CD4-positive, alpha-beta T cell (primary cell): ENCODE measurements at regions not wholly inside any gene's neighbourhood (a gene's known extent, or its start where the extent isn't known, plus 50 kb on each side); places are given as distances from the start of the nearest gene placed in this dataset.

Experiments
- ATAC-seq: fragments of 200-7000 bp; cut with Tn5 transposase; one replicate; pipeline ENCODE4 v1.10.0; 2022; ENCODE audit warnings: mild to moderate bottlenecking; ENCODE audit not compliant: poor library complexity
- CTCF ChIA-PET: fragments of 350-600 bp; sonication (Branson Sonifier 250); formaldehyde crosslinking; loops from one replicate; lab custom pipeline; 2021; ENCODE audit warnings: antibody characterized with exemption, inconsistent platforms; lab: Charles Lee
- POLR2A ChIA-PET: fragments of 350-600 bp; sonication (Branson Sonifier 250); formaldehyde crosslinking; loops from one replicate; lab custom pipeline; 2021; ENCODE audit warnings: antibody characterized with exemption, inconsistent platforms; lab: Charles Lee
- DNase-seq, 14 experiments: peaks; one replicate each; pipeline ENCODE4 v3.0.0-alpha.2; 2013 to 2020; ENCODE audit warnings: mixed read lengths in 2 of 14
- H3K27ac ChIP-seq, 2 donors: one replicate each; pipeline versions ENCODE4 v1.5.1 to v1.7.0; 2013; ENCODE audit warnings: low read length in 2 of 2, low read depth in 1 of 2, mild to moderate bottlenecking in 1 of 2
- H3K27me3 ChIP-seq, 2 experiments: 1 replicate in 1 of 2; 2 replicates in 1 of 2; pipeline versions ENCODE4 v1.6.1 to v1.7.0; 2013; ENCODE audit warnings: low read length in 2 of 2, control low read depth in 1 of 2, mild to moderate bottlenecking in 1 of 2, moderate library complexity in 1 of 2; ENCODE audit not compliant: insufficient read depth in 2 of 2, control insufficient read depth in 1 of 2
- H3K36me3 ChIP-seq: one replicate; pipeline ENCODE4 v1.6.1; 2013; ENCODE audit warnings: low read length, control low read depth; ENCODE audit not compliant: insufficient read depth
- H3K4me1 ChIP-seq: one replicate; pipeline ENCODE4 v1.6.1; 2013; ENCODE audit warnings: low read length, control low read depth; ENCODE audit not compliant: insufficient read depth
- H3K4me3 ChIP-seq: one replicate; pipeline ENCODE4 v1.5.1; 2013; ENCODE audit warnings: mild to moderate bottlenecking, low read length, moderate library complexity
- H3K9me3 ChIP-seq, 2 experiments: 1 replicate in 1 of 2; 2 replicates in 1 of 2; pipeline versions ENCODE4 v1.6.1 to v1.7.0; 2013; ENCODE audit warnings: low read length in 2 of 2, mild to moderate bottlenecking in 2 of 2, control low read depth in 1 of 2, moderate library complexity in 1 of 2; ENCODE audit not compliant: control insufficient read depth in 1 of 2, insufficient read depth in 1 of 2
- H3K27ac Mint-ChIP-seq: one replicate; pipeline ENCODE4 v1.8.0; 2020; ENCODE audit warnings: mixed read lengths
- H3K27me3 Mint-ChIP-seq: one replicate; pipeline ENCODE4 v1.8.0; 2021; ENCODE audit warnings: mixed read lengths
- H3K36me3 Mint-ChIP-seq: one replicate; pipeline ENCODE4 v1.8.0; 2021; ENCODE audit warnings: low read depth, mixed read lengths
- H3K4me1 Mint-ChIP-seq: one replicate; pipeline ENCODE4 v1.8.0; 2021; ENCODE audit warnings: low read depth, mixed read lengths
- H3K4me3 Mint-ChIP-seq: one replicate; pipeline ENCODE4 v1.8.0; 2020; ENCODE audit warnings: mild to moderate bottlenecking, mixed read lengths
- H3K9me3 Mint-ChIP-seq: one replicate; pipeline ENCODE4 v1.8.0; 2020; ENCODE audit warnings: mixed read lengths
- intact Hi-C, 2 experiments: fragments of 100-400 bp; cut with DNase I in 1 of 2; cut with micrococcal nuclease in 1 of 2; formaldehyde crosslinking; loops; one replicate each; pipeline versions ENCODE4 v1.15.1 to v1.9.0; 2023 to 2025; cut with DNase I, micrococcal nuclease
- TF ChIP-seq, protein P1 (sequence below): fragments of 200-600 bp; IDR thresholded peaks from one replicate; pipeline ENCODE4 v1.8.0; 2022; ENCODE audit warnings: antibody characterized with exemption, mild to moderate bottlenecking

DNA sequence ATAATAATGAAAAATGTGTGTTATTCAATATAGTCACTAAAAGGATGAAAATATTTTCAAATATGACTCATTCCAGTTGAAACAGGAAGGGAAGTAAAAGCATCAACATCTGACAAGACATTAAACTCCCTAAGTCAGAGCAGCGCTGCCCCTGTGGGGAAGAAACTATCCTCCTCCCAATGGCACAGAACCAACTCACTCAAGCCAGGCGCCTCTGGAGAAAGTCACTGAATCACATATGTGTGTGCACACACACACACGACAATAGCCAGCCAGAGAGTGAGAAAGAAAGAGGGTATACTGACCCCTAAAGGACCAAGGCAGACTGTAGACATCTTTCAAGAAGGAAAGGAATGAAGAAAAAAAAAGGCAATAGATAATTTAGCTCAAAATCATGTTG is 126.9 kb downstream of the SETD4 start:
- Mint-ChIP-seq H3K4me1 (no peaks in the 10 kb centered on the region), H3K9me3 (no peaks in the 10 kb centered on the region), H3K4me3 (no peak overlapping the region), H3K27me3 (peaks cover 6% of the 10 kb centered on the region), H3K27ac (no peak overlapping the region), H3K36me3 (no peaks in the 10 kb centered on the region)
- intact Hi-C loops = no loop called here
- ChIA-PET CTCF (no interaction called here), POLR2A (no interaction called here)
- H3K27me3 ChIP-seq = peaks cover 0 to 13% of the 10 kb centered on the region in 2 experiments
- H3K4me1 ChIP-seq = peaks cover 6% of the 10 kb centered on the region
- TF ChIP-seq, protein P1, sequence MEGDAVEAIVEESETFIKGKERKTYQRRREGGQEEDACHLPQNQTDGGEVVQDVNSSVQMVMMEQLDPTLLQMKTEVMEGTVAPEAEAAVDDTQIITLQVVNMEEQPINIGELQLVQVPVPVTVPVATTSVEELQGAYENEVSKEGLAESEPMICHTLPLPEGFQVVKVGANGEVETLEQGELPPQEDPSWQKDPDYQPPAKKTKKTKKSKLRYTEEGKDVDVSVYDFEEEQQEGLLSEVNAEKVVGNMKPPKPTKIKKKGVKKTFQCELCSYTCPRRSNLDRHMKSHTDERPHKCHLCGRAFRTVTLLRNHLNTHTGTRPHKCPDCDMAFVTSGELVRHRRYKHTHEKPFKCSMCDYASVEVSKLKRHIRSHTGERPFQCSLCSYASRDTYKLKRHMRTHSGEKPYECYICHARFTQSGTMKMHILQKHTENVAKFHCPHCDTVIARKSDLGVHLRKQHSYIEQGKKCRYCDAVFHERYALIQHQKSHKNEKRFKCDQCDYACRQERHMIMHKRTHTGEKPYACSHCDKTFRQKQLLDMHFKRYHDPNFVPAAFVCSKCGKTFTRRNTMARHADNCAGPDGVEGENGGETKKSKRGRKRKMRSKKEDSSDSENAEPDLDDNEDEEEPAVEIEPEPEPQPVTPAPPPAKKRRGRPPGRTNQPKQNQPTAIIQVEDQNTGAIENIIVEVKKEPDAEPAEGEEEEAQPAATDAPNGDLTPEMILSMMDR = no peak
- ATAC-seq (no peak), DNase-seq (peak in 2 of 14 experiments; percentile 54 to 64)
- H3K27ac ChIP-seq = no peak overlapping the region
- H3K4me3 ChIP-seq = no peak overlapping the region
- H3K9me3 ChIP-seq = no peaks in the 10 kb centered on the region
- H3K36me3 ChIP-seq = no peaks in the 10 kb centered on the region

DNA sequence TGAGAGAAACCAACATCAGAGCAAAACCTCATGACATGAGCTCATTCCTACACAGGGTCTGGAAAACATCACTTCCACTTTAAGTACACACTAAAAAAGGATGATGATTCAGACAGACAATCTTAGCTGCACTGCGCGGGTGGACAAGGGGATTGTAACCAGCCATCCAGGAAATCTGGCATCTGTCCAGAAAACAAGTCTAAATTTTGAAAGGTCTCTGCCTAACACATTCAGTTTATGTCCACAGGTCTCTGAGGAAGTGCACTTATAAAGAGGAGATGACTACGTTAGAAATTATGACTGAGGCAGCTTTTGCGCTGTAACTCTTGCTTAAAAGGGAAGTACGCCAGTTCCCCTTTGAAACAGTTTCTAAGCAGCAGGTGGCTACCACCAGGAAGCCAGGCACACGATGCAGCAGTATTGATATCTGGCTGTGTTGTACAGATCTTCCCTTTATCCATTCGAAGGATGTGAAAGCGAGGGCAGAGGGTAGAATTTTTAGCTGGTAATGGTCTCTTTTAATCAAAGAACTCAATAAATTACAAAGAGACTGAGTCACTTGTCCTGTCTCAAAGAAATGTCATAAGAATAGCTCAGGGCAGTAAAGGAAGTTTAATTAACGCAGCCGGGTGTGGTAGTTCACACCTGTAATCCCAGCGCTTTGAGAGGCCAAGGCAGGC is 128.0 kb downstream of the SETD4 start:
- ATAC-seq (peak; percentile 62), DNase-seq (peak in 4 of 14 experiments; percentile 8 to 70 (median 49))
- H3K27me3 Mint-ChIP-seq = peaks cover 8% of the 10 kb centered on the region
- CTCF ChIA-PET = no interaction called here
- no peaks in the 10 kb centered on the region for H3K36me3 Mint-ChIP-seq
- H3K4me3 ChIP-seq = no peak overlapping the region
- TF ChIP-seq, protein P1 = no peak
- intact Hi-C loops = no loop called here
- no peaks in the 10 kb centered on the region for H3K36me3 ChIP-seq
- H3K27ac Mint-ChIP-seq = no peak overlapping the region
- no peaks in the 10 kb centered on the region for H3K9me3 Mint-ChIP-seq
- peaks cover 6% of the 10 kb centered on the region for H3K4me1 ChIP-seq
- POLR2A ChIA-PET = no interaction called here
- no peak overlapping the region for H3K27ac ChIP-seq
- H3K4me1 Mint-ChIP-seq = no peaks in the 10 kb centered on the region
- no peak overlapping the region for H3K4me3 Mint-ChIP-seq
- no peaks in the 10 kb centered on the region for H3K9me3 ChIP-seq
- peaks cover 0 to 13% of the 10 kb centered on the region in 2 experiments for H3K27me3 ChIP-seq

DNA sequence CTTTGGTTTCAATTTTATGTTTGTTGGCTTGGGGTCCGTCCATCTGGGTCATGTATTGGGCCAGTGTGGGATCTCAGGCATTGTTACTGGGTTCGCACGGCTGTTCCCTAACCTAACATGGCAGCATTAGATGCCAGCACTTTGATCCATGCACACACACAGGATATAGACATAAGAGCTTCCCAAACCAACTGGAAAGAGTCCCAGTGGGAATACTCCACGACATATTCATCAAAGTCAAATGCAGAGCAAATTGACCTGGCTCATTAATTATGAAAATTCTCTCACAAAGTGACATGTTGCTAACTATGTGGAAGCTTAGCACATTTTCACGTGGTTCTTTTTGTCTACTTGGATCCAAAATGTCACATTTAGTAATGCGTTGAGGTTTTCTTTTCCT is 130.4 kb downstream of the SETD4 start:
- TF ChIP-seq, protein P1 = no peak
- Mint-ChIP-seq H3K27ac (no peak overlapping the region), H3K27me3 (peaks cover 21% of the 10 kb centered on the region), H3K4me1 (no peaks in the 10 kb centered on the region), H3K4me3 (no peak overlapping the region), H3K36me3 (no peaks in the 10 kb centered on the region), H3K9me3 (no peaks in the 10 kb centered on the region)
- Histone ChIP-seq H3K27me3 (peaks cover 0 to 15% of the 10 kb centered on the region in 2 experiments), H3K9me3 (no peaks in the 10 kb centered on the region), H3K27ac (no peak overlapping the region), H3K4me3 (no peak overlapping the region), H3K4me1 (peaks cover 6% of the 10 kb centered on the region), H3K36me3 (no peaks in the 10 kb centered on the region)
- ChIA-PET POLR2A (no interaction called here), CTCF (no interaction called here)
- intact Hi-C loops = no loop called here
- DNase-seq (no peak), ATAC-seq (no peak)
